GM12801 (cell line): ENCODE measurements at regions not wholly inside any gene's neighbourhood (a gene's known extent, or its start where the extent isn't known, plus 50 kb on each side); places are given as distances from the start of the nearest gene placed in this dataset.

Source experiments
- TF ChIP-seq, protein P1 (sequence below): IDR thresholded peaks from one replicate; pipeline ENCODE4 v1.5.1; 2011; ENCODE audit warnings: control low read depth; ENCODE audit not compliant: insufficient read length; ENCODE audit errors: extremely low read depth

DNA sequence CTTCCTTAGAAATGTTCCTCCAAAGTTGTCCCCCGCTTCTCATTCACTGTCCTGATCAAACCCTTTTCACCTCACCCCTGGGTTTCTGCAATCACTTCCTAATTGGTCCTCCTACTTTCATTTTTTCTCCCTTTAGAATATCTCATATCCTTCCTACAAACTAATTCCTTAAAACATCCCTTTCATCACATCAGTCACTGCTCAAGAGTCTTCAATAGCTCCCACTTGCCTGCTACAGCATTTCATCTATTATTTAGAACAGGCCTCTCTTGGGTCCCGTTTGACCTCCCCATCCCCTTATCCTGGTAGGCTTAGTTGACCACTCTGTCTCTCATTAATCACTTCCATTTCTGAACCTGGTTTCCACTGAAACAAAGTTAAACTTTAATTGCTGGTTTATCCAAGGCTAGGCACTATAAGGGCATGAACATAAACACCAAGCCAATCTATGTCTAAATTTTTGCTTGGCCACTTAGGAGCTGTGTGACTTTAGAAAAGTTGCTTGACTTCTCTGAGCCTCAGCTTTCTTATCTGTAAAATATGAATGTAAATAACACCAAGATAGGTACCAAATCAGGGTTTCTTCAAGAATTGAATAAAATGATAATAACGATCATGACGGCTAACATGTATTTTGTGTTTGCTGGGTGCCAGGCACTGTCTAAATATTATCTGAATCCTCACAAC lies 202.1 kb upstream of the WWC1 start:
- TF ChIP-seq, protein P1, sequence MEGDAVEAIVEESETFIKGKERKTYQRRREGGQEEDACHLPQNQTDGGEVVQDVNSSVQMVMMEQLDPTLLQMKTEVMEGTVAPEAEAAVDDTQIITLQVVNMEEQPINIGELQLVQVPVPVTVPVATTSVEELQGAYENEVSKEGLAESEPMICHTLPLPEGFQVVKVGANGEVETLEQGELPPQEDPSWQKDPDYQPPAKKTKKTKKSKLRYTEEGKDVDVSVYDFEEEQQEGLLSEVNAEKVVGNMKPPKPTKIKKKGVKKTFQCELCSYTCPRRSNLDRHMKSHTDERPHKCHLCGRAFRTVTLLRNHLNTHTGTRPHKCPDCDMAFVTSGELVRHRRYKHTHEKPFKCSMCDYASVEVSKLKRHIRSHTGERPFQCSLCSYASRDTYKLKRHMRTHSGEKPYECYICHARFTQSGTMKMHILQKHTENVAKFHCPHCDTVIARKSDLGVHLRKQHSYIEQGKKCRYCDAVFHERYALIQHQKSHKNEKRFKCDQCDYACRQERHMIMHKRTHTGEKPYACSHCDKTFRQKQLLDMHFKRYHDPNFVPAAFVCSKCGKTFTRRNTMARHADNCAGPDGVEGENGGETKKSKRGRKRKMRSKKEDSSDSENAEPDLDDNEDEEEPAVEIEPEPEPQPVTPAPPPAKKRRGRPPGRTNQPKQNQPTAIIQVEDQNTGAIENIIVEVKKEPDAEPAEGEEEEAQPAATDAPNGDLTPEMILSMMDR: no peak

DNA sequence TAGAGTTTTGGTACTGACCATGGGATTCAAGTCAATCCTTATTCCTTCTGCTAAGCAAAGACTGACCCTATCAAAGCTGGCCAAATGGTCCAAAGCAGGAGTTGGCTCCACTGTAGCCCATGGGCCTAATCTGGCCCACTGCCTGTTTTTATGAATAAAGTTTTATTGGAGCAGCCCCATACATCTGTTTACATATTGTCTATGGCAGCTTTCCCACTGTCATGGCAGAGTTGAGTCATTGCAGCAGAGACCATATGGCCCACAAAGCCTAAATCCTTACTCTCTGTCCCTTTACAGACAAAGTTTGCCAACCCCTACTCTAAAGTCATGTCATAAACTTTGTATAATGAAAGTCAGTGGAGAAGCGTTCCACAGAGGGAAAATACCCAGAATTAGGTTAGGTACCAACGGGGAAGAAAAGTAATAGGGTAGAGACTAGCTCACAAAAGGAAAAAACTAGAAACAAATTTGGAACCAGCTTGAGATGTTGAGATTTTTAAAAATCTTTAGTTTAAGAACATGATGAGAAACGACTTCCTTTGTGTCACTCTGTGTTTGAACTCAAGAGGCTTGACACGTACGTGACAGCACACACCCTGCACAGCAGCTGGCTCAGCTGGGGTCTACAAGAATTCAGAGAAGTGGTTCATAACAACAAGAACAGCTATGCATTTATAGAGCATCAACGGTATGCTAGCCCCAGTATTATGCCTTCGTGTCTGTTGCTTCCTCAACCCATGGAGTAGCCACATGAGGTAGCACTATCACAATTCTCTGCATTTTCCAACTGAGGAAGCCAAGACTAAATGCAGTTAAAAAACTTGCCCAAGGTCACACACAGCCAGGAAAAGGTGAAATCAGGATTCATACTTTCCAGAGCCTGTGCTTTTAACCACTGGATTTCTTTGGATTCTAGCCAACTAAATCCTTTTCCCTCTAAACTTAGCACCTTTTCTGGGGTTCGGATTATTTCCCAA lies 198.9 kb upstream of the WWC1 start:
- TF ChIP-seq, protein P1: no peak

DNA sequence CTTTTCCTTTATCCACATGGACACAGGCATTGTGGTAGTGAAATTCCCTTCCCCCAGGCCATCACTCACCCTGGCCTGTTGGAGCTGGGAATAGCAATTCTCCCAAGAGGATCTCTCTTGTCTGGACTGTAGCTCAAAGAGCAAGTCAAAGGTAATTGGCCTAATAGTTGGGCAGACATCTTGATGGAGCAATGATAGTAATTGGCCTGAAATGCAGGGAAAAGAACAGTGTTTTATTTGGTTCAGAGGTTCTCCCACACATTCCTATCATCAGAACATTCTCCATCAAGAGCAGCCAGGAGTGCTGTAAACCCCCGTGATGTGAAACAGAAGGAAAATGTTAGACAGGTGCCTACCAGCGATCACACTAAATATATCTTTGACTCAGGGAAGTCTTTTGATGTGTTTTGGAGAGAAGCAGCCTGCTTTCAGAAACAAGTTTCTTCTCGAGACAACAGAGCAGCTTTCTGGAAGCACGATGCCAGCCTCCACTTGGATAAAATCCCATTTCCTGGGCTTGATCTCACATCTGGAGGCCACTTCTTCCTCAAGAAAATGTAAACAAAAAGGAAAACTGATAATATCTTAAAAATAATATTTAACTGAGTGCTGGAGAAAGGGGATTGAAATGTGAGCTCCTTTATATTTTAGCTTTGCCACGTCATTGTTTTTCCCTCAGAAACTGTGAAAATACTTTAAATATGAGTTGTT lies 198.1 kb upstream of the WWC1 start:
- TF ChIP-seq, protein P1: no peak

DNA sequence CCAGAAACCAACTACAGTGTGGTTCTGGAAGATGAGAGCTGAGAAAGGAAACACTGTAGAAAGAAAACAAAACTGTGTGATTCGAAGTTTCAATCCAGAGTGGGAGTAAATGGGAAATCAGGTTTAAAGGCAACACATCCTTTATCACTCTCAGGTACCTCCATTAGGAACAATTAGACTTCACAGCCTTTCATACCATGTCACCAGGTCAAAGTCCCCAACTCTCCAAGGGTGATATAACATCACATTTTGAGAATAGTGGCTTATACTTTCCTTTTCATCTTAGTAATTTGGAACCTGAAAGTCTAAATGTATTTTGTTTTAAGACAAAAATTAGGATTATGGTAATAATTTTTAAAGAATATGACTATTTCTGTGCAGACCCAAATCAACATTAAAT lies 194.9 kb upstream of the WWC1 start:
- TF ChIP-seq, protein P1: no peak

DNA sequence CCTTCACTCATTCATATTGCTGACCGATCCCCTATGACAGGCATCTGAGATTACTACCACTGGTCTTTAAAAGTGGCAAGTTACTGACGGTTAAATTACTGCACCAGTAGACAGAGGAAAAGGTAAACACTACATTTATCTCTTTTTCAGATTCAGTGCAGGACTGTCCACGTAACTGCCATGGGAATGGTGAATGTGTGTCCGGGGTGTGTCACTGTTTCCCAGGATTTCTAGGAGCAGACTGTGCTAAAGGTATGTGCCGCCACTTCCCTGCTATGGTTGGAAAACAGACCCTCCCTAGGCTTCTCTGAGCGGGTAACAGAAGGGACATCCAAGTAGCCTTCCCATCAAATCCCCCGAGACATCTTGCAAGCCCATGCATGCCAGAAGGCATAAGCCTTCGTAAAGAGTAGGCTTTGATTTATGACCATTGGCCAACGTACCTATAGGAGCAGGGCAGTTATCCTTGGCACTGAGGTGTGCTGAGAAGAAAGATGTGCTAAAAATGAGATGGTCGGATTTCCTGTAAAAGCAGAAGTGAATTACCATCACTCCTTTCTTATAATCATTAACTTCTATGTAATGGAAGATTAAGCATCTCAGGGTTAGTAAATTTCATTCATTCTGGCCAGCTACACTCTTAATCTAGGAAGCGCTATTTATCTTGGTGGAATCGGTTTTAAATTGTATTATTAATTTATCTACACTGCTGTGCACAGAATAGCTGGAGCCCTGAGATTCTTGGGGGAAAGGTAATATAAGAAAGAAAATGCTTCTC lies 193.4 kb upstream of the WWC1 start:
- TF ChIP-seq, protein P1: no peak

DNA sequence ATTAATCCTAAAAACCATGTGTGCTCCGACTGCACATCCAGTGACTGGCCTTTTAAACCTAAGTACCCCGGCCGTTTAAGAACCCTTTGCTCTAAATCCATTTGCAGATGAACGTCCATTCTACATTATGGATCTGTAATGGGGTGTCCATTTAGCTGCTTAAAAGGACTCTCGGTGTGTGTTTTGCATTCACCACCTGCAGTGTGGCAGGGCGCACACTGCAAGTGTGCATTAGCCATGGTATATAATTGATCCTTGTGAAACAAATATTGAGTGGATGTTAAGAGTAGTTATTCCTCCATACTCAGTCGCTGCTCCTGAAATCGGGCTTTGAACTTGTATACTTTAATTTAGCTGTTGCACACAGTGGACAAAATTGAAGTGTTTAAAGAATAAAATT lies 190.1 kb upstream of the WWC1 start:
- TF ChIP-seq, protein P1: no peak

DNA sequence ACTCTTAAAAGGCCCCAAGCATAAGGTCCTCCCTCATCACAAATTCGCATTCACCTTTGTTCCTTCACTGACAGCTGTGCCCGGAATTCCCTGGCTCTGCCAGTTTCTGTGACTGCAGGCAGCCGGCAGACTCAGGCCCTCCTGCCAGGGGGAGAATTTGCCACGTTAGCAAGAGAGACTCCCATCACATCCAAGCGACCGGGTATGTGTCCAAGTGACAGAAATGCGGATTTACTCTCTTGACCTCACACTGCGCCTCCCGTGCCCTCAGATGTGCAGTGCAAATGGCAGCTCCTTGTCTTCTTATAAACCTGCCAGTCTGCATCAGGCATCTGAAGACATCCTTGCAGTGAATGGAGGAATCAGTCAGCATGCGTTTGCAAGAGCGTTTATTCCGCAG lies 187.1 kb upstream of the WWC1 start:
- TF ChIP-seq, protein P1: no peak
